Pancreas (tissue), 10 donors: ENCODE measurements at regions not wholly inside any gene's neighbourhood (a gene's known extent, or its start where the extent isn't known, plus 50 kb on each side); places are given as distances from the start of the nearest gene placed in this dataset.

Experiments used
- ATAC-seq, 4 donors: fragments of 200-7000 bp; cut with Tn5 transposase; one replicate each; pipeline versions ENCODE4 v1.8.0 to v1.9.1; 2020; ENCODE audit warnings: mild to moderate bottlenecking in 4 of 4, moderate library complexity in 4 of 4
- DNase-seq, 6 donors: peaks; one replicate each; pipeline ENCODE4 v3.0.0-alpha.2; 2020
- FAIRE-seq: peaks from 2 replicates; lab custom pipeline; 2012; peaks lifted over from hg19 to GRCh38; lab: Jason Lieb, UNC
- H3K27ac ChIP-seq, 4 donors: fragments of 200-600 bp; sonication (generic); 1 replicate in 3 of 4; 2 replicates in 1 of 4; pipeline versions ENCODE4 v1.5.0 to v1.8.0; 2020
- H3K27me3 ChIP-seq, 4 donors: fragments of 200-600 bp; one replicate each; pipeline ENCODE4 v1.8.0; 2021
- H3K36me3 ChIP-seq, 3 donors: fragments of 200-600 bp; sonication (generic) in 1 of 3; one replicate each; pipeline versions ENCODE4 v1.5.0 to v1.8.0; 2020 to 2021
- H3K4me1 ChIP-seq, 3 donors: fragments of 200-600 bp; one replicate each; pipeline ENCODE4 v1.8.0; 2021
- H3K4me3 ChIP-seq, 4 donors: fragments of 200-600 bp; sonication (generic) in 2 of 4; one replicate each; pipeline versions ENCODE4 v1.5.0 to v1.8.0; 2020 to 2021
- H3K9me3 ChIP-seq, 4 donors: fragments of 200-600 bp; one replicate each; pipeline ENCODE4 v1.8.0; 2021
- CTCF ChIP-seq, 4 donors: fragments of 200-600 bp; sonication (generic) in 3 of 4; IDR thresholded peaks; one replicate each; pipeline versions ENCODE4 v1.5.0 to v1.8.0; 2021; ENCODE audit warnings: antibody characterized with exemption in 4 of 4
- WGBS, 2 donors: extraction: QIAGEN DNeasy Blood & Tissue Kit; methylation state at CpG; one replicate each; pipeline ENCODE4 v1.1.7; 2013; 5-methylcytosine and 5-hydroxymethylcytosine counted together
- intact Hi-C, 3 donors: fragments of 100-400 bp; cut with DNase I; formaldehyde crosslinking; loops; one replicate each; pipeline versions ENCODE4 v1.11.1 to v1.14.2; 2022
- donor health status: healthy with polysubstance abuse.
- donor health status: DM: no; HTN: no; CAD: no; lungs with moderate emphysema.
- donor health status: DM: no; HTN: no; CAD: no.
- donor health status: control.
- donor health status: control.
- donor health status: Bipolar disorder and iron deficiency.
- donor health status: DM: yes; HTN: yes; CAD: no.
- donor health status: DM: no; HTN: no; CAD: no.
- donor health status: DM: no; HTN: no; CAD: no.
- donor health status: DM: yes; HTN: yes; CAD: no.

- intact Hi-C loops = no loop called here
- Histone ChIP-seq H3K27me3 (no peaks in the 10 kb centered on the region), H3K27ac (no peak overlapping the region), H3K9me3 (no peaks in the 10 kb centered on the region), H3K4me1 (no peaks in the 10 kb centered on the region), H3K36me3 (no peaks in the 10 kb centered on the region), H3K4me3 (no peak overlapping the region)
- no peak for TF ChIP-seq CTCF (IDR thresholded peaks at IDR 0.05)
- FAIRE-seq = no peak
- 76 to 86% methylated on average over 2 of the region's 2 CpGs for WGBS, 2 donors
- no peak for DNase-seq
- no peak for ATAC-seq
These were observed 589.3 kb upstream of the ARGLU1 start for GRCh38 chr13:107157271-107157670.

- no peak overlapping the region for H3K27ac ChIP-seq
- no peaks in the 10 kb centered on the region for H3K36me3 ChIP-seq
- intact Hi-C loops = no loop called here
- no peaks in the 10 kb centered on the region for H3K9me3 ChIP-seq
- no peaks in the 10 kb centered on the region for H3K4me1 ChIP-seq
- DNase-seq (no peak), ATAC-seq (no peak), FAIRE-seq (no peak)
- no peak for TF ChIP-seq CTCF (IDR thresholded peaks at IDR 0.05)
- H3K27me3 ChIP-seq = no peaks in the 10 kb centered on the region
- H3K4me3 ChIP-seq = no peak overlapping the region
These were observed 576.5 kb upstream of the ARGLU1 start for GRCh38 chr13:107144432-107144831.

- H3K4me3 ChIP-seq = no peak overlapping the region
- TF ChIP-seq CTCF (IDR thresholded peaks at IDR 0.05) = no peak
- ATAC-seq (no peak), FAIRE-seq (no peak), DNase-seq (no peak)
- no peaks in the 10 kb centered on the region for H3K4me1 ChIP-seq
- H3K36me3 ChIP-seq = no peaks in the 10 kb centered on the region
- intact Hi-C loops = no loop called here
- H3K9me3 ChIP-seq = no peaks in the 10 kb centered on the region
- whole genome bisulfite sequencing, 2 donors = 18 to 30% methylated on average over 3 of the region's 3 CpGs
- no peak overlapping the region for H3K27ac ChIP-seq
- H3K27me3 ChIP-seq = no peaks in the 10 kb centered on the region
These were observed 573.8 kb upstream of the ARGLU1 start for GRCh38 chr13:107141767-107142166.

- ATAC-seq = no peak
These were observed 571.1 kb upstream of the ARGLU1 start for GRCh38 chr13:107139006-107139405.

GRCh38 chr13:107138486-107138885, 570.5 kb upstream of the ARGLU1 start:
- H3K27ac ChIP-seq = no peak overlapping the region
- intact Hi-C loops = no loop called here

More at GRCh38 chr13:107139006-107139405, 571.1 kb upstream of the ARGLU1 start:
- Histone ChIP-seq H3K36me3 (no peaks in the 10 kb centered on the region), H3K4me3 (no peak overlapping the region), H3K27ac (no peak overlapping the region), H3K4me1 (no peaks in the 10 kb centered on the region), H3K27me3 (no peaks in the 10 kb centered on the region), H3K9me3 (no peaks in the 10 kb centered on the region)
- intact Hi-C loops = no loop called here
- FAIRE-seq (no peak), DNase-seq (no peak)
- no peak for TF ChIP-seq CTCF (IDR thresholded peaks at IDR 0.05)
- WGBS, 2 donors = 11 to 16% methylated on average over 1 of the region's 1 CpG

More at GRCh38 chr13:107138486-107138885, 570.5 kb upstream of the ARGLU1 start:
- DNase-seq (no peak), ATAC-seq (no peak), FAIRE-seq (no peak)
- no peaks in the 10 kb centered on the region for H3K36me3 ChIP-seq
- H3K4me1 ChIP-seq = no peaks in the 10 kb centered on the region
- 67 to 71% methylated on average over 1 of the region's 1 CpG for WGBS, 2 donors
- no peaks in the 10 kb centered on the region for H3K9me3 ChIP-seq
- no peak for TF ChIP-seq CTCF (IDR thresholded peaks at IDR 0.05)
- no peaks in the 10 kb centered on the region for H3K27me3 ChIP-seq
- H3K4me3 ChIP-seq = no peak overlapping the region
